H7 (cell line): ENCODE measurements at regions not wholly inside any gene's neighbourhood (a gene's known extent, or its start where the extent isn't known, plus 50 kb on each side); places are given as distances from the start of the nearest gene placed in this dataset.

Experiments
- DNase-seq: peaks from one replicate; pipeline ENCODE4 v3.0.0; 2012
- H3K27me3 ChIP-seq: 2 replicates; pipeline ENCODE4 v1.6.0; 2011; ENCODE audit warnings: mild to moderate bottlenecking, low read length; ENCODE audit not compliant: control insufficient read depth, insufficient read depth
- H3K36me3 ChIP-seq: replicated peaks from 2 replicates; pipeline ENCODE4 v1.5.1; 2011; ENCODE audit warnings: low read length; ENCODE audit not compliant: control insufficient read depth, insufficient read depth
- H3K4me3 ChIP-seq: 2 replicates; pipeline ENCODE4 v1.5.1; 2011; ENCODE audit warnings: low read depth, mild to moderate bottlenecking, control low read depth, low read length, moderate library complexity; ENCODE audit not compliant: insufficient read depth

- Histone ChIP-seq H3K27me3 (no peaks in the 10 kb centered on the region), H3K4me3 (no peak overlapping the region), H3K36me3 (no peaks in the 10 kb centered on the region)
- DNase-seq = no peak
Measured at GRCh38 chr19:28655054-28655453, 557.9 kb downstream of the UQCRFS1 start.

GRCh38 chr19:28652765-28653164, 560.2 kb downstream of the UQCRFS1 start:
- DNase-seq = no peak
- no peaks in the 10 kb centered on the region for H3K27me3 ChIP-seq
- no peak overlapping the region for H3K4me3 ChIP-seq
- H3K36me3 ChIP-seq = no peaks in the 10 kb centered on the region; the same call in 1 of the 2 replicates

GRCh38 chr19:28646629-28647028, 566.3 kb downstream of the UQCRFS1 start:
- H3K4me3 ChIP-seq = no peak overlapping the region
- no peaks in the 10 kb centered on the region for H3K27me3 ChIP-seq
- DNase-seq = no peak
- no peaks in the 10 kb centered on the region; the same call in 1 of the 2 replicates for H3K36me3 ChIP-seq

DNA sequence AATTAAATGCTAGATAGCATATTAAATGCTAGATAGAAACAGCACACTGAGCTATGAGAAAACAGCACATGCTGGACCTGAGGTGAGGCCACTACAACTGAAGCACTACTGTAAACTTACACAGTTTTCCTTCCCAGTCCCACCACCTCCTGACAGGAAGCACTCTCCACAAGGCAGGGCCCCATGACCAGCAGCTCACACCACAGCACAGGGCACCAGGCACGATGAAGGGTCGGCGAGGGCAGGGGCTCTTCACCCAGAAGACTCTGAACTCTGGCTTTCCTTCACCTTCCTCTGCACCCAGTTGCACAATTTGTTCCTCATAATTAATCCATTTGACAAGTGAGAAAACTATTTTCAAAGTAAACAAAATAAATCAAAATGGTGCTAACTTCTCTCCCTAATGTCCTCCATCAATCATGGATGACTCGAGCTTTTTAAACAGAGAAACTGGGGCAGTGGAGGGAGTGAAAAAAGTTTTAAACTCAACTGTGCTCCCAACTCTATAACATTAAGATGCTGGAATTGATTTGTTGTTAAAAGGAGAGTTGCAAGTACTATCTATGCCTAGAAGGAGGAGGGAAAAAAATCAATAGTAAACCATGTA, 568.7 kb downstream of the UQCRFS1 start:
- Histone ChIP-seq H3K27me3 (no peaks in the 10 kb centered on the region), H3K4me3 (no peak overlapping the region), H3K36me3 (no peaks in the 10 kb centered on the region; the same call in 1 of the 2 replicates)
- no peak for DNase-seq

DNA sequence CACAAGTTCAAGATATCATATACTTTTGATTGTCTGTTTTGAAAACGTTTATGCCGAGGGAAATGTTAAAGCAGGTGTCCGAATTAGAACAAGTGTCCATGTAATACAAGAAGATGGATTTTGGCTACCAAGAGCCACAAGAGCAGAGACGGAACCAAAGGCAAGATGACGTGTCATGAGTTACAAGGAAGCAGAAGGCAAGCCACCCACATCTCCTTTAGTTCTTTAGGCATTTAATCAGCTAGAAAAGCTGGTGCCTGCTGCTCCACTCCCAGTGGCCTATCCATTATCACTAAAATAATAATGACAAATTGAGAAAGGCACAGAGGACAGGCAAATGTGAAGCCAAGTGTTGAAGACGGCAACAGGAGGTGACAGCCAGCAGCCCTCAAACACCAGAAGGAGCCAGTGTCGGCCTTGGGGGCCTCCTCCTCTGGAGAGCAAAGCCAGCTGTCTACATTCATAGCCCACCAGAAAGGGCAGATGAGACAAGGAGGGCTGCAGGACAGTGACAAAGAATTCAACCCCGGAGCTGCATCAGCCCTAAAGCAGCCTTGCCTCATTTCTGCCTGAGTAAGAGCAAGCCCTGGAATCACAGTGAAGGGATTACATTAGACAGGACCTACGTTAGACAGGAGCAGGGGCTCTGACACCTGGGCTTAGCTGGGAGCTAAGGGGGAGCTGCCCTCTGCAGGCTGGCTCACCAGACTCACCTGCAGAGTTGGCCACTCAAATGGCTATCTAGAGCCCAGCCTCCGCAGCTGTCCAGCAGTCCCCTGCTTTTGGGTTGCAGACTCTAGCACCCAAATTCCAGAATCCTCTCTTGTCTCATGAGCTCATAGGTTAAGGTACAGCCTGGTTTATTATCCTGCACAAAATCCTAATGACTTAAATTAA, 569.9 kb downstream of the UQCRFS1 start:
- no peaks in the 10 kb centered on the region for H3K36me3 ChIP-seq
- DNase-seq = no peak
- no peak overlapping the region for H3K4me3 ChIP-seq
- no peaks in the 10 kb centered on the region for H3K27me3 ChIP-seq

DNA sequence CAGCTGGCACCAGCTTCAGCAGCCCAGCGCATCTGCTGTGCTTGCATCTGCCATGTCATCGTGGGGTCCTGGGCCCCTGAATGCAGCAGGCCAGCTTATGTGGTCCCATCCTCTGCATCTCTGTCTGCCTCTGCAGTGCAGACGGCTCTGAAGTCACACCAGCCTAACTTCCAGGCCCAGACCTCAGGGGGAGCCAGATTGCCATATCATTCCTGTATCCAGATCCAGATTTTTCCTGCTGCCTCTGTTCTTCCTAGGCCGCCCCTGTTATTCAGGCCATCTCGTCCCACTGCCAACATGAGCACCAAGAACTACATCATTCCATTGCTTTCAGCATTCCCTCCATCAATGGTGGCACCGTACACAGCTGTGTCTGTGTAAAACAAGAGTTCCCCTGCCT, 571.6 kb downstream of the UQCRFS1 start:
- no peaks in the 10 kb centered on the region for H3K27me3 ChIP-seq
- no peaks in the 10 kb centered on the region for H3K36me3 ChIP-seq
- H3K4me3 ChIP-seq = no peak overlapping the region
- DNase-seq = peak; percentile 34

GRCh38 chr19:28640506-28640905, 572.4 kb downstream of the UQCRFS1 start:
- Histone ChIP-seq H3K4me3 (no peak overlapping the region), H3K36me3 (no peaks in the 10 kb centered on the region), H3K27me3 (no peaks in the 10 kb centered on the region)
- DNase-seq = no peak

GRCh38 chr19:28638445-28638844, 574.5 kb downstream of the UQCRFS1 start:
- H3K4me3 ChIP-seq = no peak overlapping the region
- DNase-seq = no peak
- H3K36me3 ChIP-seq = no peaks in the 10 kb centered on the region
- no peaks in the 10 kb centered on the region for H3K27me3 ChIP-seq

DNA sequence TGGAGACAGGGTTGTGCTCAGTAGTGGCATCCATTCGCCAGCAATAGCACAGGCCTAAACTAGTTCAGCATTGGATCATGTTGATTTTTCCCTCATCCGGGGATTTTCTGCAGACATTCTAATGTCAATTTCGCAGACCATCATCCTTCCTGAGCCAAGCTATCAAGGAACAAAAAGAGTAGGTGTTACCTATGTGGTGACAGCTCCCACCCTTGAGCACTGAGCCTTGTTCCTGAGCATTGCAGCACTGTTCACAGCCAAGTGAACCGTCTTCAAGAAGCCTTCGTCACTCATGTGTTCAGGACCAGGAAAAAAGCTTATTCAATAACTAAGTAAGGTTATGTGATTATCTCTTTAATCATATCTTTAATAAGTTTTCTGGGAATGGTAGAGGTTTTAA, 576.2 kb downstream of the UQCRFS1 start:
- DNase-seq = no peak
- no peaks in the 10 kb centered on the region for H3K27me3 ChIP-seq
- H3K36me3 ChIP-seq = no peaks in the 10 kb centered on the region
- H3K4me3 ChIP-seq = no peak overlapping the region

DNA sequence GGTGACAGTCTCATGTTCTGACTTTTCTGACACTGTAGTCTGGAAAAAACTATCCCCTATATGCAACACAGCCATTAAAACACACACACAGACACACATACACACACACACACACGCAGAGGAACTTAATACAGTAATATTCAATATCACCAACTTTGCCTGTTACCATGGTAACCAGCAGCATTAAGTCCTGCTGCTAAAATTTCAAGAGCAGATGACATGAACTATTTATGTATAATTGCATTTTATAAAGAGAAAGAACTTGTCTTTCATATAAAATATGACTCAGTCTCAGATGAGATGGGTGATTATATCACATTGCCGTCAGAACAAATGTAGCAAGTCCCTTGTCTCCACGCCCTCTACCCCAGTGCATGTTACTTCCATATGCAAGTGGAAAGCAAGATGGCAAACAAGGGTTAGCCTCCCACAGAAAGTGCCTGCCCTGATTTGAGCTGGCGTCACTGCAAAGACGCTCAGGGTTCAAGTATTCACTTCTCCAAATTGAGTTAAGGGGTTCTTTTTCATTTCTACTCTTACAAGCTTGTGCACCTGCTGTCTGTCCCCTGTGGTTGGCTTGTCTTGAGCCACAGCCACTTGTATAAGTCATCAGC, 576.8 kb downstream of the UQCRFS1 start:
- no peak for DNase-seq
- H3K27me3 ChIP-seq = no peaks in the 10 kb centered on the region
- no peaks in the 10 kb centered on the region for H3K36me3 ChIP-seq
- H3K4me3 ChIP-seq = no peak overlapping the region

- Histone ChIP-seq H3K36me3 (no peaks in the 10 kb centered on the region), H3K4me3 (no peak overlapping the region), H3K27me3 (no peaks in the 10 kb centered on the region)
- no peak for DNase-seq
Measured at GRCh38 chr19:28634837-28635236, 578.1 kb downstream of the UQCRFS1 start.

- H3K36me3 ChIP-seq = no peaks in the 10 kb centered on the region
- H3K27me3 ChIP-seq = no peaks in the 10 kb centered on the region
- H3K4me3 ChIP-seq = no peak overlapping the region
- no peak for DNase-seq
Measured at GRCh38 chr19:28634019-28634328, 579.0 kb downstream of the UQCRFS1 start.

DNA sequence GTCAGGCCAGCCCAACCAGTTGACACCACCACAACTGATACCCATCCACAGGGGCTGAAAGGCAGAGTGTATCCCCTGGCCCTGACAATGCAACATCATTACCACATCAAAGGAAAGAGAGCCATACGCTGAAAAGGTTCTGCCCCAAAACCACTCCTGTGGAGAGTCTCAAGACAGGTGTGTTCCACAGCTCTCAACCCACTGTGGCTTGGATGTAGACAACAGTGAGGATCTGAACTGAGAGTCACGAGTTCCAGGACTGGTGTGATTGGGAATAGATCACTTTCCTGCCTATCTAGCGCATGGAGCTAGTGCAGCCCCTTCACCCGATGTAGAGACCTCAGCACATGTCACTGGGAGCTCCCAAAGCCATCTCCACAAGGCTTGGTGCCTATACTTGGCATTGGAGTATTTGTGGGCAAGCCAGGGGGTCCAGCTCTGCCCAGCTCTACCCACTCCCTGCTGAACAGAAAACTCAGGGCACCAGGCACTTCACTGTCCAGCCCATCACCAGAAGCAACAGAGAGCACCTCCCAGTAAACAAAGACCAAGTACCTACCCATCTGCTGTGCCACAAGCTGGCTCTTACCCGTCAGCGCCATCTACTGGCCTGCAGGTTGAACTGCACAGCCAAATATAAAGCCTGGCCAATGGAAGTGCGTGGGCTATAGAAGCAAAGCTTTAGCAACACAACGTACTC, 579.5 kb downstream of the UQCRFS1 start:
- H3K36me3 ChIP-seq = no peaks in the 10 kb centered on the region
- no peak overlapping the region for H3K4me3 ChIP-seq
- DNase-seq = peak; percentile 78
- H3K27me3 ChIP-seq = no peaks in the 10 kb centered on the region

DNA sequence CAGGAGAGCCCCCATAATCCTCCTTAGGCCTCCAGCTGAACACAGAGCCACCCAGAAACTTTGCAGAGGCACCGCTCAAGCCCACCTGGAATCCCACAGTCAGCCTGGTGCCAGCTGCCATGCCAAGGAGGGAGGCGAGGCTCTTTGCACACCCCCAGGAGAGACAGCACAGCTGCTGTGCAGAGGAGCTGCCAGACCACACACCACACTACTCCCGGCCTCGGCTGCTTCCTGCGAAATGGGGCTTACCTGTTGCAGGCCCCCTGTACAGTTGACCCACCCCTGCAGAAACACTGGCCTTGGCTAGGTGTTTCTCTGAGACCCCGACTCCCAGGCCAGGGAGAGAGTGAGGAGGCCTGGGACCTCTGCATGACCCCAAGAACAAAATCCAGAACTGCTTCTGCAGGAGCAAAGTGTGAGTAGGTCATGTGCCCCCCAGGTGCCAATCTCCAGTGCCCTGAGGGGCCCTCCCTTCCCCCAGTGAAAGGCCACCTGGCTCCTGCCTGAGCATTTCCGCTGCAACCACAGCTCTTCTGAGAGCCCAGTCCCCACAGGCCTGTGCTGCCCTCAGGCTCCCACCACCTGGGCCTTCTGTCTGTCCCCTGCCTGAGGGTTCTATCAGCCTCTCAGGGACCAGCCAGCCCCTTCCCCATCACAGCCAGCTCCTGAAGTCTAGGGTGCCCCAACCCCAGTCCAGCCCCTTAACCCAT, 580.4 kb downstream of the UQCRFS1 start:
- no peak overlapping the region for H3K4me3 ChIP-seq
- DNase-seq = peak; percentile 18
- no peaks in the 10 kb centered on the region for H3K36me3 ChIP-seq
- H3K27me3 ChIP-seq = no peaks in the 10 kb centered on the region
